ENCODE measurements at regions not wholly inside any gene's neighbourhood (a gene's known extent, or its start where the extent isn't known, plus 50 kb on each side); places are given as distances from the start of the nearest gene placed in this dataset.

DNA sequence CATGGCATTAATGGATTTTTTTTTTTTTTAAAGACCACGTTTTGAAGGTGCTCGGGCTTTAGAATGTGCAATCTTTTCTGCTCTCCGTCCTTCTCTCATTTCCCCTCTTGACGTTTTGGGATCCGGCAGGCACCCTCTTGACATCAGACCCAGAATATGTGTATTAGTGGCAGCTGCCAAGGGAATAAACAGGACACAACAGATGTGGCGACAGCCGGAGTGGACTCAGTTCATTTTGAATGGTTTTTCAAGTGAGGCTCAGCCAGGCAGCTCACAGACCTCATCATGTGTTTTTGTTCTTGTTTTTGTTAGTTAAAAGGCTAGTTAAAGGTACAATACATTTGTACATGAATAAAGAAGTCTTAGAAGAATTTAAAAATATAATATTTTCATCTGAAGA lies 365.0 kb upstream of the SEMA6A start:
- Histone ChIP-seq H3K79me2 (ENCODE audit: control insufficient read depth, insufficient read depth, low read length) (no peaks in the 10 kb centered on the region), H3K4me1 (ENCODE audit: control insufficient read depth, extremely low read depth, insufficient read depth, low read length) (no peaks in the 10 kb centered on the region), H3K4me2 (ENCODE audit: control insufficient read depth, extremely low read depth, insufficient read depth, low read depth, low read length) (no peak overlapping the region), H3K9ac (ENCODE audit: control insufficient read depth, extremely low read depth, insufficient read depth, low read length) (no peak overlapping the region), H4K20me1 (ENCODE audit: control insufficient read depth, extremely low read depth, insufficient read depth, low read length) (no peaks in the 10 kb centered on the region), H2AFZ (ENCODE audit: control insufficient read depth, low read length) (no peak overlapping the region), H3K9me1 (ENCODE audit: control insufficient read depth, extremely low read depth, insufficient read depth, low read length) (no peaks in the 10 kb centered on the region), H3K4me3 (ENCODE audit: control insufficient read depth in 2 of 3, extremely low read depth in 1 of 3, insufficient read depth in 2 of 3, low read depth in 1 of 3, low read length in 3 of 3) (no peak overlapping the region), H3K9me3 (ENCODE audit: control insufficient read depth, low read depth, low read length) (no peaks in the 10 kb centered on the region), H3K27ac (ENCODE audit: control insufficient read depth, insufficient read depth, low read length) (no peak overlapping the region), H3K27me3 (ENCODE audit: control insufficient read depth, extremely low read depth, insufficient read depth, low read length) (no peaks in the 10 kb centered on the region), H3K36me3 (ENCODE audit: control insufficient read depth in 2 of 2, extremely low read depth in 1 of 2, insufficient read depth in 2 of 2, low read length in 2 of 2) (no peaks in the 10 kb centered on the region)
- dilution Hi-C loops (cut with MboI; ENCODE audit: extremely low pct_ligation_motif_present, low sequenced_read_pairs) = no loop called here
- no peak for DNase-seq (ENCODE audit: low read depth, low spot score)
- TF ChIP-seq EZH2 (IDR thresholded peaks at IDR 0.05; ENCODE audit: low read length) = no peak
- TF ChIP-seq, protein P1, sequence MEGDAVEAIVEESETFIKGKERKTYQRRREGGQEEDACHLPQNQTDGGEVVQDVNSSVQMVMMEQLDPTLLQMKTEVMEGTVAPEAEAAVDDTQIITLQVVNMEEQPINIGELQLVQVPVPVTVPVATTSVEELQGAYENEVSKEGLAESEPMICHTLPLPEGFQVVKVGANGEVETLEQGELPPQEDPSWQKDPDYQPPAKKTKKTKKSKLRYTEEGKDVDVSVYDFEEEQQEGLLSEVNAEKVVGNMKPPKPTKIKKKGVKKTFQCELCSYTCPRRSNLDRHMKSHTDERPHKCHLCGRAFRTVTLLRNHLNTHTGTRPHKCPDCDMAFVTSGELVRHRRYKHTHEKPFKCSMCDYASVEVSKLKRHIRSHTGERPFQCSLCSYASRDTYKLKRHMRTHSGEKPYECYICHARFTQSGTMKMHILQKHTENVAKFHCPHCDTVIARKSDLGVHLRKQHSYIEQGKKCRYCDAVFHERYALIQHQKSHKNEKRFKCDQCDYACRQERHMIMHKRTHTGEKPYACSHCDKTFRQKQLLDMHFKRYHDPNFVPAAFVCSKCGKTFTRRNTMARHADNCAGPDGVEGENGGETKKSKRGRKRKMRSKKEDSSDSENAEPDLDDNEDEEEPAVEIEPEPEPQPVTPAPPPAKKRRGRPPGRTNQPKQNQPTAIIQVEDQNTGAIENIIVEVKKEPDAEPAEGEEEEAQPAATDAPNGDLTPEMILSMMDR (optimal IDR thresholded peaks at IDR 0.05 in 1 of 3, IDR thresholded peaks at IDR 0.05 in 1 of 3, conservative IDR thresholded peaks at IDR 0.05 in 1 of 3; ENCODE audit: extremely low read depth in 1 of 3, insufficient read depth in 2 of 3, low read length in 3 of 3) = no peak
- no peak for FAIRE-seq

DNA sequence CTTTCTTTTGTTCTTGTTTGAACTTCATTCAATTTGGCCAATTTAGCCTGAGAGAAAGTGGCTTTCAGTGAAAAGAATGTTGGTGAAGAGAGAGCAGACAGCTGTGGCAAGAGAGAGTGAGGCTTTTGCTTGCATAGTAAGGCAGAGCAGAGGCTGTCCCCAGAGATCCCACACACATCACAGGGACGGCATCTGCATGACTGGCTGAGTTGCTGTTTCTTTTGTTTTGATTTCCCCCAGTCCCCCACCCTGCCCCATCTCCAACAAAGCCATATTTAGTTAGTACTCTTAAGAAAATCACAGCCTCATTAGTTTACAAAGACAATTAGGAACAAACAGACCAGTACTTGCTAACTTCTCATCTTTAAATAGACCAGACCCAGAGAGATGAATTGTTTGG lies 363.9 kb upstream of the SEMA6A start:
- no peak for FAIRE-seq
- no peaks in the 10 kb centered on the region for H3K9me3 ChIP-seq (ENCODE audit: control insufficient read depth, low read depth, low read length)

More for the DNA sequence above, 363.9 kb upstream of the SEMA6A start:
- no peak for TF ChIP-seq EZH2 (IDR thresholded peaks at IDR 0.05; ENCODE audit: low read length)
- TF ChIP-seq, protein P1 (optimal IDR thresholded peaks at IDR 0.05 in 1 of 3, IDR thresholded peaks at IDR 0.05 in 1 of 3, conservative IDR thresholded peaks at IDR 0.05 in 1 of 3; ENCODE audit: extremely low read depth in 1 of 3, insufficient read depth in 2 of 3, low read length in 3 of 3) = no peak
- dilution Hi-C loops (cut with MboI; ENCODE audit: extremely low pct_ligation_motif_present, low sequenced_read_pairs) = no loop called here
- Histone ChIP-seq H3K4me2 (ENCODE audit: control insufficient read depth, extremely low read depth, insufficient read depth, low read depth, low read length) (no peak overlapping the region), H3K9ac (ENCODE audit: control insufficient read depth, extremely low read depth, insufficient read depth, low read length) (no peak overlapping the region), H4K20me1 (ENCODE audit: control insufficient read depth, extremely low read depth, insufficient read depth, low read length) (no peaks in the 10 kb centered on the region), H3K36me3 (ENCODE audit: control insufficient read depth in 2 of 2, extremely low read depth in 1 of 2, insufficient read depth in 2 of 2, low read length in 2 of 2) (no peaks in the 10 kb centered on the region), H3K27ac (ENCODE audit: control insufficient read depth, insufficient read depth, low read length) (no peak overlapping the region), H3K9me1 (ENCODE audit: control insufficient read depth, extremely low read depth, insufficient read depth, low read length) (no peaks in the 10 kb centered on the region), H3K4me1 (ENCODE audit: control insufficient read depth, extremely low read depth, insufficient read depth, low read length) (no peaks in the 10 kb centered on the region), H3K79me2 (ENCODE audit: control insufficient read depth, insufficient read depth, low read length) (no peaks in the 10 kb centered on the region), H2AFZ (ENCODE audit: control insufficient read depth, low read length) (no peak overlapping the region), H3K4me3 (ENCODE audit: control insufficient read depth in 2 of 3, extremely low read depth in 1 of 3, insufficient read depth in 2 of 3, low read depth in 1 of 3, low read length in 3 of 3) (no peak overlapping the region), H3K27me3 (ENCODE audit: control insufficient read depth, extremely low read depth, insufficient read depth, low read length) (no peaks in the 10 kb centered on the region)
- no peak for DNase-seq (ENCODE audit: low read depth, low spot score)

All from keratinocyte (primary cell).